GM19351 (cell line): ENCODE measurements at regions not wholly inside any gene's neighbourhood (a gene's known extent, or its start where the extent isn't known, plus 50 kb on each side); places are given as distances from the start of the nearest gene placed in this dataset.
"Not testable (repeated sequence)": the region's sequence is repeated elsewhere in the genome, so short reads cannot be mapped to it uniquely, and the experiment has no call there.

Experiments
- ATAC-seq: cut with Tn5 transposase; IDR thresholded peaks from one replicate; pipeline ENCODE4 v1.9.1; 2021; ENCODE audit warnings: mild to moderate bottlenecking, moderate library complexity; ENCODE audit not compliant: unreplicated experiment

DNA sequence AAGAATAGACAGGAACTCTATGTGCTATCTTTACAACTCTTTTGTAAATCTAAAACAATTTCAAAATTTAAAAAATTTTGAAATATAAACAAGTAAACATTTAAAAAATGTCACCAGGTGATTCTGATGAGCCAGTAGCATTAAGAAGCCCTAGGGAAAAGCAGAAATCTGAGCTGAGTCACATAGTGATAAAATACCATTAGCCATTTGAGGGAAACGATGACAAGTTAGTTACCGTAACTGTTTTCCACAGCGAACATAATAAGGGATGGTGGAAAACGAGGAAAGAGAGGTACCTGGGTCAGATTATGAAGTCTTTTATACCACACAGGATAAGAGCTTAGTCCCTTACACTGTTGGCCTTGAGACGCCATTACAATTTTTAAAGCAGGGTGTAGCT is 55.5 kb downstream of the PRR15 start:
- no peak for ATAC-seq

DNA sequence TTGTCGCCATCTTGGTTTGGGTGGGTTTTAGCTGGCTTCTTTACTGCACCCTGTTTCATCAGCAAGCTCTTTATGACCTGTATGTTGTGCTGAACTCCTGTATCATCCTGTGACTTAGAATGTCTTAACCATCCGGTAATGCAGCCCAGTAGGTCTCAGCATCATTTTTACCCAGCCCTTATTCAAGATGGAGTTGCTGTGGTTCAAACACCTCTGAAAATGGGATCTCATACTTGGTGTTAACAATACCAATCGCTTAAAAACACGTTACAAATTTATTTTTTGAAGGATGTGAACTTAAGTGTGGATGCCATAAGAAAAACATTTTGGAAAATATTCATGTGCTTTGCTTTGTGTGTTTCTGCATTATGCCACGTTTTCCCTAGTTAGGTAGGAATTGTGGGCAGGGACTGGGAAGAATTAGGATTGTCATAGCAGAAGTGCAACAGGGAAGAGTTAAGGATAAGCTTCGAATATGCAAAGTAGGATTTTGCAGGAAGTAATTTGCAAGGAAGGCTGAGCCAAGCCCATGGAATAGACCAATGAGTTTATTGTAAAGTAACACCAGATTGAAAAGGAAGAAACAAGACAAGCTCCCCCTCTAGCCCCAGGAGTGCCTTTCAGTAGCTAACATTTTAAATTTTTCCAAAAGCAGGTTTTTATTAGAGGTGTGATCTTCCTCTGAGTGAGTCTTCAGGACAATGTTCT is 56.4 kb downstream of the PRR15 start:
- no peak for ATAC-seq

DNA sequence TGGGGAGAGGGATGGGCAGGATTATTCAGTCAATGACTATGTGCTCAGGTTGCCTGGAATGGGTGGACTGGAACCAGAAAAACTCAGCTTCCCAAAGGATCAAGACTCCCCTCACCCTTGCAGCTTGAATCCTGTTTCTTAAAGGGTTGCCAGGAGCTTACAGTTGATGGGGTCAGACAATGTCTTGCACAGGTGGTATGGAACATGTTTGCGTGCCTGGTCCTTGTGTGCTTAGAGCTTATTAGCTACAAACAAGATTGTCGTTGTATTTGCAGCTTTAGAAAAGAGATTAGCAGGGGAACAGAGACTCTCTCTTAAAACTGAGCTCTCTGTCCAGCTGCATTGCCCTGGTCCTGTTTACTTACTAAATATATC is 56.9 kb downstream of the PRR15 start:
- ATAC-seq = no peak

DNA sequence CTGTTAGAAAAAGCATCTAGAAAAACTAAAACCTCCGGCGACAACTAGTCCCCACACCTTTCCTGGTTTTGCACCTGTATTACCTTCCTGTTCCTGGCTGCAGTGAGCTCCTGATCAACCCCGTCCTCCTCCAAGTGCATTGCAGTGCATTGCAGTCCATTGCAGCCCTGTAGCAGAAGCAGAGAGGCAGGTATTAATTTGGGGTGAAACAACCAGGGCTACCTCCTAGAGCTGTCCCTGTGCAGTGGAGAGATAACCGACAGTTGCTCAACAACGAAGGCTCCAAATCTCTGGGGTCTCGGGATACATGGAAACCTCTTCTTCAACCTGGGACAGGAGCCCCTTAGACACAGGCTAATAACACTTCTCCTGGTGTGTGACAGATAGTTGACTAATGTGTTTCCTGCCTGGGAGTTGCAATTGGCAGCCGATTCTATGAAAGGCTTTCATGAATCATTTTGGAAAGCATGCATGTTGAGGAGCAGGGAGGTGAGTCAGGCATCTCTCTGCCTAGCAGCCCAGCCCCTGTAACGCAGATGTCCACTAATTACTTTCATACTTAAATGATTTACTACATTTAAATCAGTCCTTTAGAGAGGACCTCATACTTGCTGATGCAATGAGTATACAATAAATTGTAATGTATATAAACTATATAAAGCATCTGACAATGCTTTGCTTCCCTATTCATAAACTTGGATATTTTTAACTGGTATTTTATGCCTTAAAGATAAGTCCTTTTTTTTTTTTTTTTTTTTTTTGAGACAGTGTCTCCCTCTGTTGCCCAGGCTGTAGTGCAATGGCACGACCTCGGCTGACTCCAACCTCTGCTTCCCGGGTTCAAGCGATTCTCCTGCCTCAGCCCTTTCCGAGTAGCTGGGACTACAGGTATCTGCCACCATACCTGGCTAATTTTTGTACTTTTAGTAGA is 59.0 kb downstream of the PRR15 start:
- no peak for ATAC-seq

DNA sequence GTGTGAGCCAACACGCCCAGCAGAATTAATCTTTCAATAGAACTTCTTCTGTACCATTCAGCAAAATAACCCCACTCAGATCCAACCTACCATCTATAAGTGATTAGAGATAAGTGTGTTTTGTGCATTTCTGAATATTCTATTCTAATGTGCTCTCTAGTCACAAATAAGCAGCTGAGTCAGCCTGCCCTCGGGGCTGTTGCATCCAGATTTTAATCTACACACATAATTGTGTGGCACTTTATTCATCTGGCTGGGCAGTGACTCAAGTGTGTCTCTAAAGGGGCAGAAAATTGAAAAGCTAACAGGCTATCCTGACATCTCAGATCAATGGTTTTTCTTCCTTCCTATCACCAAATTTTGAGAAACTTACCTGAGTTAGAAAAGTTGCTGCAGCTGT is 60.3 kb downstream of the PRR15 start:
- no peak for ATAC-seq

DNA sequence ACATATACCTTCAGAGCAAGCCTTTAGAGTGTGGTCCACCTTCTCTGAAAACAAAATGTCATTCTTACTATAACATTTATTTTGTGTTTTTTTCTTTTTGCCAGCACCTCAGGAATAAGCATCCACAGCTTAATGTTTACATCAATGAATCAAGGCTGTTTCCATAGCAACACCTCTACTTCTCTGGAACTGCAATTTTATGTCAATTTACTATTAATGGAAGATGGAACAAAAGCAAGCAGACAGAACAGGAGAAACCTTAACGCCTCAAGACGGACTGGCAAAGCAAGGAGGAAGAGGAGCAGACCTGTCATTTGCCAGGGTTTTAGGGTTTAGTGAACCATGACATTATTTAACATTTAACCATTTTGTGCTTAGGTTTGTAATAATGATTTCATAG is 63.1 kb downstream of the PRR15 start:
- ATAC-seq = no peak

DNA sequence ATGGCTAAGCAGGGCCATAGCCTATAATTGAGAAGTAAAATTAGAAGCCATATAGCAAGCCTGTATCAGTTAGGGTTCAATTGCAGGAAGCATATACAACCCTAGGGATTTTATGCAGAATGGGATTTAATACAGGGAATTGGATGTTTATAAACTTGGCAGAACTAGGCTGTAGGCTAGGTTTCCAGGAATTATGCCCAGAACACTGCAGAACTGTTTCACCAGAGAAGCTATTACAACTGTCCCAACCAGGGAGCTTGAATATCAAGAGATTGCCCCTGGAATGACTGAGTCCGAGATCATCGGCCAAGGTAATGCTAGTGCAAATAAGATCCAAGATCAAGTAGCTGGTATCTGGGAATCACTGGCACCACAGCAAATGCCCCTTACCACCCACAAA is 64.0 kb downstream of the PRR15 start:
- no peak for ATAC-seq

DNA sequence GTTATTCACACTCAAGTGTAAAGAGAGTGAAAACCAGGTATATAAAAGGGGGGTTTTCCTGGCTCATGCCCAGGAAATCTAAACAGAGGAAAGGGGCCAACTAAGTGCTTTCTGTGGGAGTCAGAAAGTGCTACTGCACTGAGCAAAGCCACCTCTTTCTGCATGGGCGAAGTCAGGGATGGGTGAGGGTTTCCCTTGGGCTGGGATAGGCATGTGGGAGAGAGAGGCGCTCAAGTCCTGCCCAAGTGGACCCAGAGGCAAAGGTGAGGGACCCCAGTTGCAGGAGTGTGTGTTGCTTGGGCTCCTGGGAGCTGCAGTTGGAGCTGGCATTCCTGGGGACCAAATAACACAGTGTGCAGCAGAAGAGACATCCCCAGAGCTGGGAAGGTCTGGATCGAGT is 65.9 kb downstream of the PRR15 start:
- ATAC-seq = no peak

DNA sequence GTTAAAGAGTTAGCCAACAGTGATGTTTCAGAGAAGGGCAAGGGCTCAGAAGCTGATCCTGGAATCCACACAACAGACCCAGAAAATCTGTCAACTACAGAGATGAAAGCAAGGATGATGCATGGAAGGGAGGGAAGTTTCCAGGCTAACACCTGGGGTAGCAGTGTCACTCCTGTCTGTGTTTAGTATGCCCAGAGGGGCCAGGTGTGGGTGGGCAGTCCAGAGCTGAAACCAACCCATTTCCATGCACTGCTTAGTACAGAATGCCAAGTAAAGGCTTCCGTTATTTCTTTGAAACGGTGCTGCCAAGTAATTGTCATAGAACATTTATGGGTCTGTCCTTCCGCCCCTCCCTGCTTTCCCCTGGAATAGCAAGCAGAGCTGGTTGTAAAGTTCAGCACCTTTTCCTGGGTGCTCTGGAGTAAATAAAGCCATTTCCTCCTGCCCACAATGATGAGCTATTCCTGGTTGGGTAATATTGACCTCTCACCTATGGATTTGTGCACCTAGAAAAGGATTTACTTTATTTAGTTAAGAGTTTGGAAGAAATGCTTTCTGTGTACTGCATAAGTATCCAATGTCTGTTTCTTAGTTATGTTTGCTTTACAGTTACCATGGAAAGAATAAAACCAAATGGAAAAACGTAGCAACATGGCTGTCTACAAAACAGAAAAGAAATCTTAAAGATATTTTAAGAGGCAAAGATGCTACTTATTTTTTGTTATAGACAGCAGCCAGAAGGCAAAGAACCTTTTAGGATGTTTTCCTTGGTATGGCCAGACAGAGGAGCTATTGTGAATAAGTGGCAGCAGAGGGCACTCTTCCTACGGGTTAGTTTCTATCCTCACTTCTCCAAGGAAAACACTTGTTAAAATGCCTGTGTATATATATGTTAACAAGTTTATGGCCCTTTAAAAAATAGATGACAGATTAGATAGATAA is 71.7 kb downstream of the PRR15 start:
- not testable (repeated sequence) for ATAC-seq

DNA sequence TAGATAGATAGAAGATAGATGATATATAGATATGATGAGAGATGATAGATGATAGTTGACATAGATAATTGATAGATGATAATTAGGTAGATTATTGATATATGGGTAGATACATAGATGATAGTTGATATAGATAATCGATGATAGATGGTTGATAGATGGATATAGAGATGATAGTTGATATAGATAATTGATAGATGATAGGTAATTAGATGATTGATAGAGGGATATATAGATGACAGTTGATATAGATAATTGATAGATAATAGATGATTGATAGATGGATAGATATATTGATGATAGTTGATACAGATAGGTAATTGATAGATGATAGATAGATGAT is 72.3 kb downstream of the PRR15 start:
- no peak for ATAC-seq

DNA sequence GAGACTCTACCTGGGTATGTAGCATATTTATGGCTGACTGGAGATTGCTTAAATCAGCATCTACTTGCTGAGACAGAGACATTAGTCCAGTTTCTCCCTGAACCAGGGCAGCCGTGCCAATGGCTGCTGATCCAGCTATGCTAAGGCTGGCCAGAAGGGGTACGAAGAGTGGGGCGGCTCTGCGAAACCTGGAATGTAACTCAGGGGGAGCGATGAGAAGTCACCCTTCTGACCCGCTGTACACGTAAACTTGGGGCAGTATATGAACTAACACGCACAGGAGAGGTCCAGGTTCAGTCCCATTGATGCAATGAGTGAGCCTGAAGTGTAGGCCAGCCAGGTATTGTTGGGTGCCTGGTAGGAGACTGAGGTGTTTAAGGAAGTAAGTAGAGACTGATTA is 73.7 kb downstream of the PRR15 start:
- ATAC-seq = no peak

DNA sequence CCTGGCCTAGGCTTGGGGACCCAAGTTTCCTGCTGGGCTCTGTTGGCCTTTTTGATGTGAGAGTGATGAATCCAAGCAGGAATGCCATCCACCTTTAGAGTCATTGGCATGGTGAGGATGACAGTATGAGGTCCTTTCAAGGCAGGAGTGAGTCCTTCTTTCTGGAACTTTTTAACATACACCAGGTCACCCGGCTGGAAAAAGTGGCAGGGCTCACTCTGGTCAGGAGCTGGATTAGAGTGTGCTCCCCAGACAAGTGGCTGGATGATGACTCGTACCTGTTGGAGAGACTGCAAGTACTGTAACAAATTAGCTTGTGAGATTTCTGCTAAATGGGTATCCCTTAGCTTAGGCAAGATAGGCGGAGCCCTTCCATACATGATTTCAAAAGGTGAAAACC is 75.2 kb downstream of the PRR15 start:
- ATAC-seq = not testable (repeated sequence)

DNA sequence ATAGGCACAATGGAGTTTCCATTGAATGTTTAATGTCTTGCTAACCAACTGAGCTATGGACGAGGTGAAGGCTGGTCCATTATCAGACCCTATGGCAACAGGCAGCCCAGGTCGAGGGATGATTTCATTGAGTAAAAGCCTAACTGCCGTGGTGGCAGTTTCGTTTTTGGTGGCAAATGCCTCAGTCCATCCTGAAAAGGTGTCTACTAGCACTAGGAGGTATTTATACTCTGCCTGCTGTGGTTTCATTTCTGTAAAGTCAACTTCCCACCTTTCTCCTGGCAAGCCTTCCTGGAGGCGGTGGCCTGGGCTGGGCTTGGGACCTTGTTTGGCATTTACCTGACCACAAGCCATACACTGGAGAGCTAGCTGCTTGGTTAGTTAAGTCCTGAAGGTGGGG is 75.8 kb downstream of the PRR15 start:
- no peak for ATAC-seq

DNA sequence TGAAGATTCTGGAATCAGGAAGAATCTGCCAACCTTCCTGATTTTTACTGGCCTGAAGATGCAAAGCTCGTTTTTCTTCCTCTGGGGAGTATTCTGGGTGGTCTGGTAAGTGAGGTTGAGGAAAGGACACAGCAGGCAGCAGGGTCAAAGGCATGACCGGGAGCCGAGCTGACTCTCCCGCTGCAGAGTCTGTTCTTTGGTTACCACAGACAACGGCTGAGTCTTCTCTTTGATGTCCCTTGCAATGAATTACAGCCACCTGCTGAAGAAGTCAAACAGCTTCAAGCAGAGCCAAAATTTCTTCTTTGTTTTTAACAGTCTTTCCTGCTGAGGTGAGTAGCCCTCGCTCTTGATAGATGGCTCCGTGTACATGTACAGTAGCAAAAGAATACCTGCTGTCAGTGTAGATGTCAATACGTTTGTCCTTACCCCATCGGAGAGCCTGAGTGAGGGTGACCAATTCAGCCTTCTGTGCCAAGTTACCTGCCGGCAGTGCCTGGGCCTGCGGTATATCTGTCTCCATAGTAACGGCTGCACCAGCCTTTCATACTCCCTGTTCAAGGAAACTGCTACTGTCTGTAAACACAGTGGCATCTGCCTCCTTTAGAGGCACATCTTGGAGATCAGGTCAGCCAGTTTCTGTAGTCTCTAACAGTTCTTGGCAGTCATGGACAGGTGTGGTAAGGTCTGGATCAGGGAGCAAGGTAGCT is 76.4 kb downstream of the PRR15 start:
- no peak for ATAC-seq

DNA sequence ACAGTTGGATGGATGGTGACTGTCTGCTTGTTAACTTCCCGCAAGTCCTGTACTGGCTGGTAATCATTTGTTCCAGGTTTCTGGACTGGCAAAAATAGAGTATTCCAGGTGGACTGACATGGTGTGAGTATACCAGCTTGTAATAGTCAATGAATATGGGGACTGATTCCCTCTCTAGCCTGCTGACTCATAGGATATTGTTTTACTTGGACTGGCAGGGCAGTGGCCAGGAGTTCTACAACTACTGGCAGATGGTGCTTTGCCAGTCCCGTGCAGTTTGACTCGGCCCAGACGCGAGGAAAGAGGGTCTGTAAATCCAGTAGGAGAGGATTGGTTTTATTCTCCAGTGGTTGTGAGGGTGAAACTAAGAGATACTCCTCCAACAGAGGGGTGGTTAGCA is 78.0 kb downstream of the PRR15 start:
- ATAC-seq = no peak

DNA sequence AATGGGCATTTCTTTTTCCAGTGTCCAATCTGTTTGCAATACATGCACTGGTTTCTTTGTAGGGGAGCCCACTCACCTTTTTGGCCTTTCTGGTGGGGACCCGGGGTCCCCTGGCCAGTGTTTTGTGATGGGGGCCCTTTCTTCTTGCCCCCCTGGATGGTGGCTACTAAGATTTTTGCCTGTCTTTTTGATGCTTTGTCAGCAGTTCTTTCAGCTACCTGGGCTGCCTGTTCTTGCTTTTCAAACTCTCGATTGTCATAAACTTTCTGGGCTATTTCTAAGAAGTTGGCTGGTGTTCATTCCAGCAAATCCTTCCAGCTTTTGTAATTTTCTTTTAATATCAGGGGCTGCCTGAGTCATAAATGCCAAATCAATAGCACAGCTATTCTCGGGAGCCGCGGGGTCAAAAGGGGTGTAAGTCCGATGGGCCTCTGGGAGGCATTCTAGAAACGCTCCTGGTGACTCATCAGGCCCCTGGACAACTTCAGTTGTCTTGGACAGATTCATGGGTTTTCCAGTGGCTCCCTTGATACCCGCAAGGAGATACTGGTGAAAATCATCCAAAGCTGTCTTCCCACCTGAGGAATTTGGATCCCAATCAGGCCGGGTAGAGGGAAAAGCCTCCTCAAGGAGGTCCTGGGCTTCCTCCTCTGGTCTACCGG is 79.0 kb downstream of the PRR15 start:
- no peak for ATAC-seq

DNA sequence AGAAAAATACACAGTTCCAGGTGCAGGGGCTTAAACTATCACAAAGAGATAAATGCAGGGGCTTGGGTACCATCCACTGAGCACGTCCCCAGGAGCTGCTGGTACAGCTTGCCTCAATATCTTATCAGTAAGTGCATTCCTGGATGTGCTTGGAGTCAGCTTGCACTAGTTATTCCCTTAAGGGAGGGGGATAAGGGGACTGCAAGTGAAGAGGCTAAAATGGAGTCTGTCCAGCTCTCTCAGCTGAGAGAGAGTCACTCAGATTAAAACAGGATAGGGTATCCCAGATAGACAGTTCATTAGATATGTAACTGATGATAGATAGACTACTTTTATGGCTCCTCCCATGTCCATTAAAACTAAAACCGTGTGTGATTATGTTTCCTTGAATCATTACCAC is 82.5 kb downstream of the PRR15 start:
- not testable (repeated sequence) for ATAC-seq

DNA sequence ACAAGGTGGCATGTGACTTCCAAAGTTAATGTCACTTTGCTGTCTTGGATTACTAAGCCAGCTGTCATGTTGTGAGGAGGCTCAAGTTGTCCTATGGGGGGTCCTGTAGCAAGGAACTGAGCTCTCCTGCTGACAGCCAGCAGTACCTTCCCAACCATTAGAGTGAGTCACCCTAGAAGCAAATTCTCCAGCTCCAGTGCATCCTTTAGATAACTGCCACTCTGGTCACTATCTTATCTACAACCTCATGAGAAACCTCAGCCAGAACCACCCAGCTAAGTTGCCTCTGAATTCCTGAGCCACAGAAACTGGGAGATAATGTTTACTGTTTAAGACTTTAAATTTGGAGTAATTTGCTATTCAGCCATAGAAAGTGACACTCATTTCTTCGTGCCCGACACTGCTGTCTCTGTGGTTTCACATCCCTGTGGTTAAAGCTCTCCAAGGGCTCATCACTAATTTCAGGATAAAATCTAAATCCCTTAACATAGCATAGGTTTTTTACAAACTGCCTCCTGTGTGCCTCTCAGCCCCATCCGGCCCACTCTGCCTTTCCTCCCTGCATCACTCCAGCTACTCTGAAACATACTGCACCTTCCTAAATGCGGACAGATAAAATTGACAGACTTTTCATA is 83.5 kb downstream of the PRR15 start:
- ATAC-seq = no peak

DNA sequence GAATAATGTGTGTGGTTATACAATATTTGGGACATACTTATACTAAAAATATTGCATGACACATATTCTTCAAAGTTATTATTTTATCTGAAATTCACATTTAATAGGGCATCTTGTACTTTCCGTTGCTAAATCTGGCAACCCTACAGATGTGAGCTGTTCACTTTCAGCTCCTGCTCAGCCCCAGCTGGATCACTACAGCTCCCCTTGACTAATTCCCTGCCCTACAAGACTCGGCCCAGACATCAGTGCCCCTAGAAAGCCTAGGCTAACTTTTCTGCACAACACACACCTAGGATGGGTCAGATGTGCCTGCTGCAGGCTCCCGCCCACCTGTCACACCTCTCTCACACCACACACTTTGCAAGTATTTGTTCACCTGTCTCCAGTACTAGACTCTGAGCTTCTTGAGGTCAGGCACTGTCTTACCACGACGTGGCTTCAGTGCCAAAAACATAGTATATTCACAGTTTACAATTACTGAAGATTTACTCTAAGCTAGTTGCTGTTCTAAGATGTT is 84.1 kb downstream of the PRR15 start:
- not testable (repeated sequence) for ATAC-seq
